Memory B cell (primary cell): ENCODE measurements at regions not wholly inside any gene's neighbourhood (a gene's known extent, or its start where the extent isn't known, plus 50 kb on each side); places are given as distances from the start of the nearest gene placed in this dataset.
A peak's percentile ranks its signal among the peaks of the same experiment; 100 is the strongest.

ENCODE experiments used
- ATAC-seq: fragments of 150-1000 bp; cut with Tn5 transposase; 2 replicates; pipeline ENCODE4 v1.10.0; 2021; ENCODE audit warnings: low read depth, mild to moderate bottlenecking, moderate library complexity
- DNase-seq, 2 donors: peaks; one replicate each; pipeline ENCODE4 v3.0.0; 2022; ENCODE audit warnings: low spot score in 2 of 2
- H3K27ac Mint-ChIP-seq: one replicate; pipeline ENCODE4 v1.8.0; 2022; ENCODE audit warnings: mild to moderate bottlenecking, moderate library complexity, mixed read lengths
- H3K27me3 Mint-ChIP-seq: one replicate; pipeline ENCODE4 v1.8.0; 2022; ENCODE audit warnings: mixed read lengths
- H3K36me3 Mint-ChIP-seq: one replicate; pipeline ENCODE4 v1.8.0; 2022; ENCODE audit warnings: mild to moderate bottlenecking, mixed read lengths
- H3K4me1 Mint-ChIP-seq: one replicate; pipeline ENCODE4 v1.8.0; 2022; ENCODE audit warnings: mixed read lengths
- H3K4me3 Mint-ChIP-seq: one replicate; pipeline ENCODE4 v1.8.0; 2022; ENCODE audit warnings: mild to moderate bottlenecking, moderate library complexity, mixed read lengths
- H3K9me3 Mint-ChIP-seq: one replicate; pipeline ENCODE4 v1.8.0; 2022; ENCODE audit warnings: mixed read lengths

DNA sequence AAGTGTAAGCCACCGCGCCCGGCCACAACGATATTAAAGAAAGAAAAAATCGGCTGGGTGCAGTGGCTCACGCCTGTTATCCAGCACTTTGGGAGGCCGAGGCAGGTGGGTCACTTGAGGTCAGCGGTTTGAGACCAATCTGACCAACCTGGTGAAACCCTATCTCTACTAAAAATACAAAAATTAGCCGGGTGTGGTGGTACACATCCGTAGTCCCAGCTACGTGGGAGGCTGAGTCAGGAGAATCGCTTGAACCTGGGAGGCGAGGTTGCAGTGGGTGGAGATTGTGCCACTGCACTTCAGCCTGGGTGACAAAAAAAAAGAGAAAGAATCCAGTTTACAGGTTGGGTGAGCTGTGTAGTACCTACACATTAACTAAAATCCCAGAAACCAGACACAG is 99.9 kb upstream of the CACNA1A start:
- ATAC-seq (no peak), DNase-seq (no peak)
- H3K27ac Mint-ChIP-seq = no peak overlapping the region
- H3K27me3 Mint-ChIP-seq = peaks cover 14% of the 10 kb centered on the region
- H3K36me3 Mint-ChIP-seq = no peaks in the 10 kb centered on the region
- H3K4me3 Mint-ChIP-seq = no peak overlapping the region
- peaks cover 3% of the 10 kb centered on the region for H3K4me1 Mint-ChIP-seq
- H3K9me3 Mint-ChIP-seq = no peaks in the 10 kb centered on the region

- H3K36me3 Mint-ChIP-seq = no peaks in the 10 kb centered on the region
- no peak for DNase-seq
- no peak overlapping the region for H3K4me3 Mint-ChIP-seq
- peaks cover 12% of the 10 kb centered on the region for H3K27me3 Mint-ChIP-seq
- no peaks in the 10 kb centered on the region for H3K9me3 Mint-ChIP-seq
- H3K4me1 Mint-ChIP-seq = peaks cover 3% of the 10 kb centered on the region
- ATAC-seq = no peak
- H3K27ac Mint-ChIP-seq = no peak overlapping the region
Observed at GRCh38 chr19:13604902-13605586, 98.8 kb upstream of the CACNA1A start.

GRCh38 chr19:13600802-13601201 is 94.5 kb upstream of the CACNA1A start:
- H3K4me3 Mint-ChIP-seq = no peak overlapping the region
- DNase-seq = no peak
- ATAC-seq = no peak
- peaks cover 18% of the 10 kb centered on the region for H3K27me3 Mint-ChIP-seq
- no peaks in the 10 kb centered on the region for H3K9me3 Mint-ChIP-seq
- peaks cover 10% of the 10 kb centered on the region for H3K4me1 Mint-ChIP-seq
- H3K27ac Mint-ChIP-seq = no peak overlapping the region
- no peaks in the 10 kb centered on the region for H3K36me3 Mint-ChIP-seq

DNA sequence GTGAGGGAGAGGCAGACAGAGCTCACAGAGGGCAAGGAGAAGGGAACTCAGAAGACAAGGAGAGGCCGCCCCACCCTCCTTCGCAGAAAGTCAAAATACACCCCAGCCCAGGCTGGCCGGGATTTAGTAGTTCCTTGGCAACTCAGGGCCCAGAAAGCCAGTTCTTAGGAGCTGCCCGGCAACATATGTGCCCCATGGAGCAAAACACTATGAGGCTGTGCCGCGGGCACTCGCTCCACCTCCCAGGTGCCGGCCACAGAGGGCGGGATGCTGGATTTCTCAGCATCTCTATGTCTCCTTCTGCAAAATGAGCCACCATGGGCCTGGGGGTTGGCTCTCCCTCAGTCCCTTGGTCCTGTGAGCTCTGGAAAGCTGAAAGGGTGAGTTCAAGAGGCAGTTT is 93.8 kb upstream of the CACNA1A start:
- no peaks in the 10 kb centered on the region for H3K9me3 Mint-ChIP-seq
- peaks cover 10% of the 10 kb centered on the region for H3K4me1 Mint-ChIP-seq
- no peak for DNase-seq
- no peaks in the 10 kb centered on the region for H3K36me3 Mint-ChIP-seq
- no peak overlapping the region for H3K27ac Mint-ChIP-seq
- H3K27me3 Mint-ChIP-seq = peaks cover 22% of the 10 kb centered on the region
- no peak overlapping the region for H3K4me3 Mint-ChIP-seq
- ATAC-seq = no peak

DNA sequence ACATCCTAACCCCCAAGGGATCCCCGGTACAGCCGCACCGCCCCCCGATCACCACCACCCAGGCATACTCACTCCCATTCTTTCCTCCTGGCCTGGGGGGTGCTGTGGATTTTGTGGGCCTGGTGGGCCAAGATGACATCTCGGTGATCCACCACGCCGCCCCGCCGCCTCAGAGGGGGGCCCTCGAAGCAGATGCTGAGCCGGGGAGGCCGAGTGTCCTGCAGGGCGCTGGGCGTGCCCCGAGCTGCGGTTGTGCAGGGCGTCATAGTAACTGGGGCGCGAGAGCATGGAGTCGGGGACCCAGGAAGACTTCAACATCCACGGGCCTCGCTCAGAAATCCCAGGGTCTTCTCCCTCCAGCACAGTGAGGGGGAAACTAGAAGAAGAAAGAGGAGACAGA is 93.4 kb upstream of the CACNA1A start:
- Mint-ChIP-seq H3K27me3 (peaks cover 25% of the 10 kb centered on the region), H3K36me3 (no peaks in the 10 kb centered on the region), H3K4me1 (peaks cover 7% of the 10 kb centered on the region), H3K27ac (no peak overlapping the region), H3K9me3 (no peaks in the 10 kb centered on the region), H3K4me3 (no peak overlapping the region)
- ATAC-seq (no peak), DNase-seq (no peak)

DNA sequence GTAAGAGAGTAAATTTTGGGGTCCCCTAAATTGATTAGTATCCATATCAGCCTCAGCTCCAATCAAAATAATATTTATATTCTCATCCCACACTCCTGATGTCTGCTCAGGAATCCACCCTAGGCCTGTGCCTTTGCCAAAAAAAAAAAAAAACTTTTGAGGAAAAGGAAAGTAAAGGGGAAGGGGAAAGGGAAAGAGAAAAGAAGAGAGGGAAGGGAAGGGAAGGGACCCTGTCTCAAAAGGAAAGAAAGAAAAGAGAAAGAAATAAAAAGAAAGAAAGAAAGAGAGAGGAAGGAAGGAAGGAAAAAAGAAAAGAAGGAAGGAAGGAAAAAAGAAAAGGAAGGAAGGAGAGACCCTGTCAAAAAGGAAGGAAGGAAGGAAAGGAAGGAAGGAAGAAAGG is 91.8 kb upstream of the CACNA1A start:
- ATAC-seq = no peak
- Mint-ChIP-seq H3K4me3 (no peak overlapping the region), H3K36me3 (no peaks in the 10 kb centered on the region), H3K27me3 (peaks cover 25% of the 10 kb centered on the region), H3K27ac (no peak overlapping the region), H3K4me1 (peaks cover 7% of the 10 kb centered on the region), H3K9me3 (no peaks in the 10 kb centered on the region)
- no peak for DNase-seq

GRCh38 chr19:13597640-13598039 is 91.4 kb upstream of the CACNA1A start:
- peaks cover 7% of the 10 kb centered on the region for H3K4me1 Mint-ChIP-seq
- no peak overlapping the region for H3K4me3 Mint-ChIP-seq
- H3K27me3 Mint-ChIP-seq = peaks cover 23% of the 10 kb centered on the region
- DNase-seq (peak; percentile 36 to 58), ATAC-seq (peak; percentile 92)
- H3K27ac Mint-ChIP-seq = no peak overlapping the region
- H3K36me3 Mint-ChIP-seq = no peaks in the 10 kb centered on the region
- H3K9me3 Mint-ChIP-seq = no peaks in the 10 kb centered on the region

DNA sequence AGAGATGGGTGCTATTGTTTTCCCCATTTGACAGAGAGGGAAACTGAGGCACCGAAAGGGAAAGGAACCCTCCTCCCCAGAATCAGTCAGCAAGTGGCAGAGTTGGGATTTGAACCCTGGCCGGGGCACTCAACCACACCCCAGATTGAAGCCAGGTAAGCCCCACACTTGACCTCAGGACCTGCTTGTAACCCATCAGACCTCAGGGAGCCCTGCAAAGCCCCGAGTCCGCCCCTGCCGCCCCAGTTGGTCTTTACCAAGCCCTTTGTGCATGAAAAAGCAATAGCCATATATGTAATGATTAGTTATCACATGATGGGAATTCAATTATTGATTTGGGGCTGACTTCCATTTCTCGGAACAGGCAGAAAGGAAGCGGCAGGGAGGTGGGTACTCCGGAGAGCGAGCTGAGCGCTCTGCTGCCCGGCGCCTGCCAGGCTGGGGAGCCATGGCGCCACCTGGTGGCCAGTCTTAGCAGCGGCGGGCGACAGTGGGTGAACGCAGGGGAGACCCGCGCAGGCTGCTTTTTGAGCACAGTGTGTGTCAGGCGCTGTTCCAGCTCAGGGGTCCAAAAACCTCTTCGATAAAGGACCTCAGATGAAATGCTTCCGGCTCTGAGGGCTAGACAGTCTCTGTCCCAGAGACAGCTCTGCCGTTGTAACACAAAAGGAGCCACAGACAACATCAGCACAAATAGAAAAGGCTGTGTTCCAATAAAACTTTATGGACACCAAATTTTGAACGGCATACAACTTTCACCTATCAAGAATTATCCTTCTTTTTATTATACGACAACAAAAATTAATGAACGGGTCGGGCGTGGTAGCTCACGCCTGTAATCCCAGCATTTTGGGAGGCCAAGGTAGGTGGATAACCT is 82.9 kb upstream of the CACNA1A start:
- peak; percentile 99 for ATAC-seq
- H3K27me3 Mint-ChIP-seq = peaks cover 20% of the 10 kb centered on the region
- no peak overlapping the region for H3K4me3 Mint-ChIP-seq
- no peaks in the 10 kb centered on the region for H3K4me1 Mint-ChIP-seq
- H3K36me3 Mint-ChIP-seq = no peaks in the 10 kb centered on the region
- DNase-seq = peak; percentile 85 to 93
- H3K9me3 Mint-ChIP-seq = no peaks in the 10 kb centered on the region
- no peak overlapping the region for H3K27ac Mint-ChIP-seq

DNA sequence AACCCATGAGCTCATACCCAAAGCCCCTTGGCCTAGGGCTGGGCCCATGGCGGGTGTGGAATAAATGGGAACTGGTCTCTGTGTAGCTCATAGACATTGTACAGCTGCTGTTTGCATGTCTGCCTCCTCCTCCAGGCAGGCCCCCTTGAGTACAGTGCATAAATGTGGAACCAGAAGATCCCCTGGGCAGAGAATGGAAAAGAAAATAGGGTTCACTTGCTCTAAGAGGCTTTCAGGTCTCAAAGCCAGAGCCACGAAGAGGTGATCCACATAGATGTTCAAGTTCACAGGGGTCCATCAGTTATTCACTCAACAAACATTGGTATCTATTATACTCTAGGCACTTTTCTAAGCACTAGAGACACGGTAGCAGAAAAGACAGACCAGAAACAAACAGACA is 79.2 kb upstream of the CACNA1A start:
- Mint-ChIP-seq H3K4me1 (no peaks in the 10 kb centered on the region), H3K27ac (no peak overlapping the region), H3K36me3 (no peaks in the 10 kb centered on the region), H3K27me3 (peaks cover 14% of the 10 kb centered on the region), H3K9me3 (no peaks in the 10 kb centered on the region), H3K4me3 (no peak overlapping the region)
- DNase-seq (no peak), ATAC-seq (no peak)

GRCh38 chr19:13583753-13584152 is 77.5 kb upstream of the CACNA1A start:
- DNase-seq (no peak), ATAC-seq (no peak)
- H3K9me3 Mint-ChIP-seq = no peaks in the 10 kb centered on the region
- no peak overlapping the region for H3K4me3 Mint-ChIP-seq
- H3K27ac Mint-ChIP-seq = no peak overlapping the region
- H3K4me1 Mint-ChIP-seq = no peaks in the 10 kb centered on the region
- H3K27me3 Mint-ChIP-seq = peaks cover 11% of the 10 kb centered on the region
- no peaks in the 10 kb centered on the region for H3K36me3 Mint-ChIP-seq

- H3K36me3 Mint-ChIP-seq = no peaks in the 10 kb centered on the region
- no peaks in the 10 kb centered on the region for H3K9me3 Mint-ChIP-seq
- DNase-seq (no peak), ATAC-seq (no peak)
- H3K4me1 Mint-ChIP-seq = no peaks in the 10 kb centered on the region
- no peak overlapping the region for H3K4me3 Mint-ChIP-seq
- peaks cover 11% of the 10 kb centered on the region for H3K27me3 Mint-ChIP-seq
- H3K27ac Mint-ChIP-seq = no peak overlapping the region
Observed at GRCh38 chr19:13583114-13583513, 76.8 kb upstream of the CACNA1A start.

GRCh38 chr19:13581576-13581975 is 75.3 kb upstream of the CACNA1A start:
- Mint-ChIP-seq H3K36me3 (no peaks in the 10 kb centered on the region), H3K4me3 (no peak overlapping the region), H3K4me1 (no peaks in the 10 kb centered on the region)

GRCh38 chr19:13579388-13580060 is 73.2 kb upstream of the CACNA1A start:
- Mint-ChIP-seq H3K36me3 (no peaks in the 10 kb centered on the region), H3K9me3 (peaks cover 10% of the 10 kb centered on the region), H3K4me1 (no peaks in the 10 kb centered on the region), H3K27me3 (peaks cover 8% of the 10 kb centered on the region), H3K27ac (no peak overlapping the region), H3K4me3 (no peak overlapping the region)
- ATAC-seq = no peak
- no peak for DNase-seq

More at GRCh38 chr19:13581576-13581975, 75.3 kb upstream of the CACNA1A start:
- Mint-ChIP-seq H3K27ac (no peak overlapping the region), H3K9me3 (peaks cover 3% of the 10 kb centered on the region), H3K27me3 (peaks cover 7% of the 10 kb centered on the region)
- ATAC-seq (no peak), DNase-seq (no peak)

GRCh38 chr19:13576726-13577125 is 70.4 kb upstream of the CACNA1A start:
- Mint-ChIP-seq H3K4me1 (peaks cover 2% of the 10 kb centered on the region), H3K27ac (no peak overlapping the region), H3K27me3 (peaks cover 9% of the 10 kb centered on the region), H3K4me3 (no peak overlapping the region), H3K9me3 (peaks cover 12% of the 10 kb centered on the region), H3K36me3 (no peaks in the 10 kb centered on the region)
- no peak for DNase-seq
- no peak for ATAC-seq
